Stimulated activated CD4-positive, alpha-beta T cell treated with anti-CD3 and anti-CD28 coated beads, TNF-alpha, amount 100 ng/mL, for 24 hours (primary cell): ENCODE measurements at regions not wholly inside any gene's neighbourhood (a gene's known extent, or its start where the extent isn't known, plus 50 kb on each side); places are given as distances from the start of the nearest gene placed in this dataset.
"Not testable (repeated sequence)": the region's sequence is repeated elsewhere in the genome, so short reads cannot be mapped to it uniquely, and the experiment has no call there.

Source experiments
- DNase-seq, 3 experiments: peaks; one replicate each; pipeline ENCODE4 v3.0.0-alpha.2; 2020; ENCODE audit warnings: low read depth in 3 of 3

GRCh38 chr6:137623293-137623692, 129.1 kb upstream of the OLIG3 start:
- no peak for DNase-seq

GRCh38 chr6:137625100-137625661, 131.0 kb upstream of the OLIG3 start:
- no peak for DNase-seq

GRCh38 chr6:137625808-137626207, 131.6 kb upstream of the OLIG3 start:
- no peak for DNase-seq

- no peak for DNase-seq
These were observed 136.5 kb upstream of the OLIG3 start for GRCh38 chr6:137630666-137631065.

GRCh38 chr6:137631323-137631722, 137.1 kb upstream of the OLIG3 start:
- no peak for DNase-seq

GRCh38 chr6:137634177-137634576, 140.0 kb upstream of the OLIG3 start:
- DNase-seq, result not testable (repeated sequence)

GRCh38 chr6:137637121-137637520, 142.9 kb upstream of the OLIG3 start:
- no peak for DNase-seq

- no peak for DNase-seq
These were observed 144.9 kb upstream of the OLIG3 start for GRCh38 chr6:137638926-137639706.

- no peak for DNase-seq
These were observed 145.9 kb upstream of the OLIG3 start for GRCh38 chr6:137640086-137640485.

GRCh38 chr6:137641474-137642077, 147.4 kb upstream of the OLIG3 start:
- DNase-seq, result peak; percentile 26 to 48 (median 45)

- DNase-seq, result not testable (repeated sequence)
These were observed 149.0 kb upstream of the OLIG3 start for GRCh38 chr6:137643210-137643609.

- DNase-seq, result not testable (repeated sequence)
These were observed 149.4 kb upstream of the OLIG3 start for GRCh38 chr6:137643644-137644043.

- DNase-seq, result no peak
These were observed 151.7 kb upstream of the OLIG3 start for GRCh38 chr6:137645850-137646249.

GRCh38 chr6:137646484-137646883, 152.3 kb upstream of the OLIG3 start:
- no peak for DNase-seq

GRCh38 chr6:137647762-137648447, 153.7 kb upstream of the OLIG3 start:
- no peak for DNase-seq

- no peak for DNase-seq
These were observed 156.5 kb upstream of the OLIG3 start for GRCh38 chr6:137650720-137651119.

GRCh38 chr6:137651178-137651577, 157.0 kb upstream of the OLIG3 start:
- no peak for DNase-seq

GRCh38 chr6:137651591-137652335, 157.6 kb upstream of the OLIG3 start:
- no peak for DNase-seq

- no peak for DNase-seq
These were observed 158.9 kb upstream of the OLIG3 start for GRCh38 chr6:137652961-137653705.

GRCh38 chr6:137653706-137654059, 159.5 kb upstream of the OLIG3 start:
- DNase-seq, result no peak

GRCh38 chr6:137654365-137654981, 160.3 kb upstream of the OLIG3 start:
- no peak for DNase-seq
